ENCODE measurements at regions not wholly inside any gene's neighbourhood (a gene's known extent, or its start where the extent isn't known, plus 50 kb on each side); places are given as distances from the start of the nearest gene placed in this dataset.

DNA sequence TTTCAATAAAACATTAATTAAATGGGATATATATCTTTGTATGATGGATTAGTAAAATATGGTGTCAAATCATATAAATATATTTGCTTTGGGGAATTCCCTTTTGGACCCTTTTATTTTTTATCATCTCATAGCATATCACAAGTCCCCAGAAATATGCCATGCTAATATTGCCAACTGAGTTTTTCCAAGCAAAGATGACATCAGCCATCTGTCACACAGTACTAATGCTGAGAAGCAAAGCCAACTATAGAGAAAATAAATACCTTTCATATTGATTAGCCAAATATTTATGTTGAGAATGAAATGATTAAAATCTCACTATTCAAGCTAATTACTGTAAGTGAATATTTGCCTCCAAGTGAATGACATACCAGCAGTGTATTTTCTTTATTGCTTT is 575.3 kb downstream of the ETV1 start:
- H3K36me3 ChIP-seq (ENCODE audit: insufficient read depth, low read length): no peaks in the 10 kb centered on the region
- no peaks in the 10 kb centered on the region for H3K27me3 ChIP-seq (ENCODE audit: control insufficient read depth, insufficient read depth, low read length)
- no peak overlapping the region for H3K4me2 ChIP-seq (ENCODE audit: low read length)
- peaks cover 6% of the 10 kb centered on the region for H3K4me1 ChIP-seq (ENCODE audit: control insufficient read depth, insufficient read depth, low read length)
- H3K9me3 ChIP-seq (replicated peaks; ENCODE audit: low read length): no peaks in the 10 kb centered on the region
- no peak overlapping the region for H3K9ac ChIP-seq (ENCODE audit: low read depth, low read length)
- no peak overlapping the region for H3K4me3 ChIP-seq (ENCODE audit: low read length)

DNA sequence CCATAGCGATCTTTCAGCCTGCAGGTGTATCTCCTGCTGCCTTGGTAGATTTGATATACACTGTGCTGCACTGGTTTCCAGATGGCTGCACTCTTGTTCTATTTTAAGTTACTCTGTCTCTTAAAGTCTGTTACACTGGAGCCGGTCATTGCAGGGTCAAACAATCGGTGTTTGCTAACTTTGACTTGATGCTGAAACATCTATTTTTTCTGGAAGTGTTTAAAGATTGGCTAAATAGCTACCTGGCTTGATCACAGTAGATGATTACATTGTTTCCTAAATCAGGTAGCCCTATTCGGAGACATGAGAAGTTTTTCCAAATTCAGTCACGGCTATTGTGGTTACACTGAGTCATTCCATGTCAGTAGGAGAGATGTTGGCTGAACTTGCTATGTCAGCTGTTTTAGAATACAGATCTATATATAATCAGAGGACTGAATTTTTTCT is 574.8 kb downstream of the ETV1 start:
- H3K9ac ChIP-seq (ENCODE audit: low read depth, low read length): no peak overlapping the region
- peaks cover 6% of the 10 kb centered on the region for H3K4me1 ChIP-seq (ENCODE audit: control insufficient read depth, insufficient read depth, low read length)
- no peak overlapping the region for H3K4me3 ChIP-seq (ENCODE audit: low read length)
- no peaks in the 10 kb centered on the region for H3K27me3 ChIP-seq (ENCODE audit: control insufficient read depth, insufficient read depth, low read length)
- H3K36me3 ChIP-seq (ENCODE audit: insufficient read depth, low read length): no peaks in the 10 kb centered on the region
- H3K9me3 ChIP-seq (replicated peaks; ENCODE audit: low read length): no peaks in the 10 kb centered on the region
- no peak overlapping the region for H3K4me2 ChIP-seq (ENCODE audit: low read length)

DNA sequence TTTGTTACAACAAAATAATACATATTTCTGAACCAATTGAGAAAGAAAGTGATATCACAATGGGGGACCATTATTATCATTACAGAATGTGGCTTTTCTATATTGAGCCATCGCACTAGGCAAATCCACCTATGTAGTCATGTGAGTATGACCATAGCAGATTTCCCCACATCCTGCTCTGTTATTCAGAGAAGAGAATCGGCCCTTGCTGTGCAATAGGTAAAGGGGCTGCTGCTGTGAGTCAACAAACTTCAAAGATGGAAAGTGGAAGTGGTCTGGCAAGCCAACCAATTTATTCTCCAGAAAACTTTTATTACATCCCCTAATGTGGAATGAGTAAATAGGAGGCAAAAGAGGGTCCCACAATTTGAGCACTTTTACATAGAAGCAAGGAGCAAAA is 573.4 kb downstream of the ETV1 start:
- H3K36me3 ChIP-seq (ENCODE audit: insufficient read depth, low read length): no peaks in the 10 kb centered on the region
- H3K4me2 ChIP-seq (ENCODE audit: low read length): no peak overlapping the region
- no peak overlapping the region for H3K4me3 ChIP-seq (ENCODE audit: low read length)
- no peaks in the 10 kb centered on the region for H3K27me3 ChIP-seq (ENCODE audit: control insufficient read depth, insufficient read depth, low read length)
- H3K9me3 ChIP-seq (replicated peaks; ENCODE audit: low read length): no peaks in the 10 kb centered on the region
- H3K4me1 ChIP-seq (ENCODE audit: control insufficient read depth, insufficient read depth, low read length): peaks cover 6% of the 10 kb centered on the region
- H3K9ac ChIP-seq (ENCODE audit: low read depth, low read length): no peak overlapping the region

DNA sequence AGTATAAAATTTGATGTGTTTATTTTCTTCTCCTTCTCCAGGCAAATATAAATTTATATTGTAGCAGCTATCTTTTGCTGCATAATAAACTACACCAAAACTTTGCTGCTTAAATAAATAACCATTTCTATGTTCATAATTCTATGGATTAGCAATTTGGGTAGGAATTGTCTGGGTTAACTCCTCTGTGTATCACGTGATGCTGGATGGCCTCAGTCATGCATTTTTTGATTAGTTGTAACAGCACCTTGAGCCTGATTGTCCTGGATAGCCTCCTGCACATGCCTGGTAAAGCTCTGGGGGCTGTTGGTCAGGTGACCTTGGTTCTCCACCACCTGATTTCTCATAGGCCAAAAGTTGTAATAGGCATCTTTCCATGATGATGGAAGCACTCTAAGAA is 572.9 kb downstream of the ETV1 start:
- H3K36me3 ChIP-seq (ENCODE audit: insufficient read depth, low read length): no peaks in the 10 kb centered on the region
- no peak overlapping the region for H3K4me3 ChIP-seq (ENCODE audit: low read length)
- H3K27me3 ChIP-seq (ENCODE audit: control insufficient read depth, insufficient read depth, low read length): no peaks in the 10 kb centered on the region
- no peak overlapping the region for H3K4me2 ChIP-seq (ENCODE audit: low read length)
- H3K4me1 ChIP-seq (ENCODE audit: control insufficient read depth, insufficient read depth, low read length): peaks cover 6% of the 10 kb centered on the region
- H3K9me3 ChIP-seq (replicated peaks; ENCODE audit: low read length): no peaks in the 10 kb centered on the region
- no peak overlapping the region for H3K9ac ChIP-seq (ENCODE audit: low read depth, low read length)

DNA sequence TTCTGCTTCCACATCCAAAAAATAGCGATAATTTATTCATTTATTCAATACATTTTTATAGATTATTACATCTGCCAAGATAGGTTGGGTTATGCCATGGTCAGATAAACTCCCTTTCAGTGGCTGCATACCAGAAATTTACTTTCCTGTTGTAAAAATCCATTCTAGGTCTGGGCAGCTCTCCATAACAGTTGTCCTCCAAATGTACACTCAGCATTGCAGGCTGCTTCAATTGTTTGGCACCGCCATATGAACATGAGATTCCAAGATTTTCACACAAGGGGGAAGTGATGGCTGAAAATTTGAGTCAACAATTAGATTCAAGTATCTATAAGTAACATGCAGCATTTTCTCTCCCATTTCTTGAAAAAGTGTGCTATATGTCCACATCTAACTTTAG is 568.7 kb downstream of the ETV1 start:
- Histone ChIP-seq H3K4me1 (ENCODE audit: control insufficient read depth, insufficient read depth, low read length) (no peaks in the 10 kb centered on the region), H3K36me3 (ENCODE audit: insufficient read depth, low read length) (no peaks in the 10 kb centered on the region), H3K9me3 (replicated peaks; ENCODE audit: low read length) (no peaks in the 10 kb centered on the region), H3K27me3 (ENCODE audit: control insufficient read depth, insufficient read depth, low read length) (no peaks in the 10 kb centered on the region), H3K9ac (ENCODE audit: low read depth, low read length) (no peak overlapping the region), H3K4me2 (ENCODE audit: low read length) (no peak overlapping the region), H3K4me3 (ENCODE audit: low read length) (no peak overlapping the region)

DNA sequence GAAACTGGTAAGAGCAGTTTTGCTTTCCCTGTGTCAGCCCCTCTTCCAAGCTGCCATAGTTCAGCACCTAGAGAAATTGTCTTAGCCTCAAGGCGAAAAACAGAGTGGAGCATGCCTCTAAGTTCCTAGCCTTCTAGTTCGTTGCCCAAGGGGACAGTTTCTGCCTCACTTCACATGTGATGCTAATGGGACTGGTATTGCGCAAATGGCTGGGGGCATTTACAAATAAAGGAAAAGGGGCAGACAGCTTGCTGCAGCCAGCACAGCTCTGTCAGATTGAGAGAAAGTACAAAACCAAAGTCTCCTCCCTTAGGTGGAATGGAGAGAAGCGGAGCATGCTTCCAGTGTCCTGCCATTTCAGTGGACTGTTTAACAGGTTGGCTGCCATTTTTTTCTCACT is 567.7 kb downstream of the ETV1 start:
- H3K9me3 ChIP-seq (replicated peaks; ENCODE audit: low read length): no peaks in the 10 kb centered on the region
- no peaks in the 10 kb centered on the region for H3K36me3 ChIP-seq (ENCODE audit: insufficient read depth, low read length)
- H3K4me3 ChIP-seq (ENCODE audit: low read length): no peak overlapping the region
- no peaks in the 10 kb centered on the region for H3K4me1 ChIP-seq (ENCODE audit: control insufficient read depth, insufficient read depth, low read length)
- no peak overlapping the region for H3K4me2 ChIP-seq (ENCODE audit: low read length)
- no peak overlapping the region for H3K9ac ChIP-seq (ENCODE audit: low read depth, low read length)
- H3K27me3 ChIP-seq (ENCODE audit: control insufficient read depth, insufficient read depth, low read length): no peaks in the 10 kb centered on the region

DNA sequence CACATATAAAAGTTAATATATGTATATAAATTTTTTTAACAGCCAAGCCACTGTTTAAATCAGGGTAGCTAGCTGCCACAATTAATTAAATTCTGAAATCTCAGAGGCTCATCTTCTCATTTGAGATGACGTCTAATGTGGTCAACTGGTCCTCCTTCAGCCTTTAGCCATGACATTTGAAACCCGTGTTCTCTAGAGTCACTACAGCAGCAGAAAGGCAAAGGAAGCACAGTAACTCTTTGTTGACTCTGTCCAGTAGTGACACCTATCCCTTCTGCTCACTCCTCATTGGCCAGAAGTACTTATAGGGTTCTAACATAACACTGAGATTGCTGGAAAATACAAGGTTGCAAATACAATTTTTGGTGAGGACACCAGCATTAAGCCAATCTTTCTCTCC is 555.5 kb downstream of the ETV1 start:
- H3K9me3 ChIP-seq (replicated peaks; ENCODE audit: low read length): no peaks in the 10 kb centered on the region
- H3K4me3 ChIP-seq (ENCODE audit: low read length): no peak overlapping the region
- no peak overlapping the region for H3K9ac ChIP-seq (ENCODE audit: low read depth, low read length)
- no peaks in the 10 kb centered on the region for H3K4me1 ChIP-seq (ENCODE audit: control insufficient read depth, insufficient read depth, low read length)
- no peaks in the 10 kb centered on the region for H3K36me3 ChIP-seq (ENCODE audit: insufficient read depth, low read length)
- H3K4me2 ChIP-seq (ENCODE audit: low read length): no peak overlapping the region
- H3K27me3 ChIP-seq (ENCODE audit: control insufficient read depth, insufficient read depth, low read length): no peaks in the 10 kb centered on the region

DNA sequence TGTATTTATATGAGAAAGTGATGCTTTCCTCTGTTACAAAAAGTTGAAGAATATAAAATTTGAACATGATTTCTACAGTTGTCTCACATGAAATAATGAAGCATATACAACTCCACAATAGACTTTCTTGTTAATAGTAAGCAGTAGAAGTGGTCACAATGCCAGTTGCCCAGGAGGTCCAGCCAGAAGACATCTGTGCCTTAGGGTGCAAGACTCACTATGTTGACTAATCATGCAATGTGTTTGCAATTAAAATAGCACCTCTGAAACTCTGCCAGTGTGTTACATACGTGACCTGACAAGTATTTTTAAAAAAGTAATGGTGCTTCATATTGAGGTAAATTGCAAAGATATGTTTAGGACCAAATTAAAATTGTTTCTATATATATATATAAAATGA is 547.2 kb downstream of the ETV1 start:
- H3K36me3 ChIP-seq (ENCODE audit: insufficient read depth, low read length): no peaks in the 10 kb centered on the region
- no peak overlapping the region for H3K4me2 ChIP-seq (ENCODE audit: low read length)
- H3K4me1 ChIP-seq (ENCODE audit: control insufficient read depth, insufficient read depth, low read length): no peaks in the 10 kb centered on the region
- no peak overlapping the region for H3K4me3 ChIP-seq (ENCODE audit: low read length)
- H3K9ac ChIP-seq (ENCODE audit: low read depth, low read length): no peak overlapping the region
- H3K9me3 ChIP-seq (replicated peaks; ENCODE audit: low read length): no peaks in the 10 kb centered on the region
- no peaks in the 10 kb centered on the region for H3K27me3 ChIP-seq (ENCODE audit: control insufficient read depth, insufficient read depth, low read length)

DNA sequence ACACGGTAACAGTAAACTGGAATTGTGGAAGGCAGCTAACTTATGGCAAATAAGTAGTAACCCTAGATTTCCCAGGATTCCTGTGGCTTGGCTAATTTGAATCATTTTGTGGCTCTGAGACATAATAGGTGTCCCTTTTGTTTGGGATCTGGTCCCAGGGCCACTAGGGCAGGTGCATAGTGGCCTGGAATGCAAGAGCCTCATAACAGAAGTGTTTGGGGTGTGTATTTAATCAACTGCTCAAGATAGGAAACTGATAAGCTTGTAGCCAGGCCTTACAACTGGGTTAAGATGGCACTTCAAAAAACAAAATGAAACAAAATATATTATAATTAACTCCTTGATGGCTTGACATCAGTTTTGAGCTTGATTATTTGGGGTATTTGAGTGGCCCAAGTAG is 541.8 kb downstream of the ETV1 start:
- H3K9ac ChIP-seq (ENCODE audit: low read depth, low read length): no peak overlapping the region
- no peak overlapping the region for H3K4me2 ChIP-seq (ENCODE audit: low read length)
- no peak overlapping the region for H3K4me3 ChIP-seq (ENCODE audit: low read length)
- no peaks in the 10 kb centered on the region for H3K27me3 ChIP-seq (ENCODE audit: control insufficient read depth, insufficient read depth, low read length)
- H3K9me3 ChIP-seq (replicated peaks; ENCODE audit: low read length): no peaks in the 10 kb centered on the region
- H3K4me1 ChIP-seq (ENCODE audit: control insufficient read depth, insufficient read depth, low read length): no peaks in the 10 kb centered on the region
- no peaks in the 10 kb centered on the region for H3K36me3 ChIP-seq (ENCODE audit: insufficient read depth, low read length)

DNA sequence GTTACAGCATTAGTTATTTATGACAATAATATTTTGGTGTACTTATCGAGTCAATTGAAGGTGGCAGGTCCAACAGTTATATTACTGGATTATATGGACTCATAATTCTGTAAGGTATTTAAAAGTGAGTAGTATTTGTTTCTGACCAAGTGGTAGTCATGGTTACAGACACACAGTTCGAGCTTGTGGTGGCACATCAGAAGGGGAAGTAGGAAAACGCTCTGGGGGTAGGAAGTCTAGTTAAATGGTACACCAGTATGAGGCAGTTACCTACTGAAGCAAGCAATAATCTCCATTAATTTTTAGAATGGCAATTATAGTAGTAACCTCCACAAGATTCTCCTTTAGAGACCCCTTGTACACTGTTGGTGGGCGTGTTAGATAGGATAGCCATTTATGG is 541.2 kb downstream of the ETV1 start:
- Histone ChIP-seq H3K4me3 (ENCODE audit: low read length) (no peak overlapping the region), H3K27me3 (ENCODE audit: control insufficient read depth, insufficient read depth, low read length) (no peaks in the 10 kb centered on the region), H3K9me3 (replicated peaks; ENCODE audit: low read length) (no peaks in the 10 kb centered on the region), H3K9ac (ENCODE audit: low read depth, low read length) (no peak overlapping the region), H3K36me3 (ENCODE audit: insufficient read depth, low read length) (no peaks in the 10 kb centered on the region), H3K4me1 (ENCODE audit: control insufficient read depth, insufficient read depth, low read length) (no peaks in the 10 kb centered on the region), H3K4me2 (ENCODE audit: low read length) (no peak overlapping the region)

DNA sequence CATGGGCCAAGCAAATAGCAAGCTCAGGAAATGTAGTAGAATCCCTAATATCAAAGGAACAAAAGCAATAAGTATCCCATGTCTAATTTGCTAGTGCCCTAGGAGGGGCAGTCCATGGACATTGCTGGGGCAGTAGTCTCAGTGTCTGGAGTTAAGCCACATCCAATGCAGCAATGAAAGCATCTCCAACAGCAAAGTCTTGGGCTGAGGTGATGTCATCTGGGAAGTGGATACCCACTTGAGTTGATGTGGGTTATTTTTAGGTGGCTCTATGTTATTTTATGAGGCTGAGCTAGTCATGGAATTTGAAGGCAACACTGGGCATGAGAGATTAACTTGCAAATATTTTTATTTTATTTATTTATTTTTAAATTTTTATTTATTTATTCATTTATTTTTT is 540.0 kb downstream of the ETV1 start:
- Histone ChIP-seq H3K9ac (ENCODE audit: low read depth, low read length) (no peak overlapping the region), H3K27me3 (ENCODE audit: control insufficient read depth, insufficient read depth, low read length) (no peaks in the 10 kb centered on the region), H3K4me2 (ENCODE audit: low read length) (no peak overlapping the region), H3K4me1 (ENCODE audit: control insufficient read depth, insufficient read depth, low read length) (no peaks in the 10 kb centered on the region), H3K4me3 (ENCODE audit: low read length) (no peak overlapping the region), H3K36me3 (ENCODE audit: insufficient read depth, low read length) (no peaks in the 10 kb centered on the region), H3K9me3 (replicated peaks; ENCODE audit: low read length) (no peaks in the 10 kb centered on the region)

DNA sequence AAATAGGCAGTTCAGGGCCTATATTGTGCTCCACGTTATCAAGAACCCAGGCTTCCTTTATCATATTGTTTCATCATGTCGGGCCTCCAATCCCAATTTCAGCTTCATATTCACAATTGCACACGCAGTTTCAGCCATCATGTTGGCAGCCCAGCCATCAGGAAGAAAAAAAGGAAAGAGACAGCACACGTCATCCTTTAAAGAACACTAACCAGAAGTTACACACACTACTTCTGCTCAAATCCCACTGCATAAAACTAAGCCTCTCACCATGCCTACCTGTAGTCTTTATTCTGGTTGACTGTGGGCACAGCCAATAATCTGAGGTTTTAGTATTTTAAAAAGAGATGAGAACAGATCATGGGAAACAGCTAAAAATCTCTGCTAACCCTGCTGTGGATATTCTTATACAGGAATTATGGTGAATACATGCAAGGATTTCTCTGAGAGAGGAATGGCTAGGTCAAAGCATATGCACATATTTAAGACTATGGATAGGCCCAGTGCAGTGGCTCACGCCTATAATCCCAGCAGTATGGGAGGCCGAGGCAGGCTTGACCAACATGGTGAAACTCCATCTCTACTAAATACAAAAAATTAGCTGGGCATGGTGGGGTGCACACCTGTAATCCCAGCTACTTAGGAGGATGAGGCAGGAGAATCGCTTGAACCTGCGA is 534.4 kb downstream of the ETV1 start:
- Histone ChIP-seq H3K36me3 (ENCODE audit: insufficient read depth, low read length) (no peaks in the 10 kb centered on the region), H3K9ac (ENCODE audit: low read depth, low read length) (no peak overlapping the region), H3K4me1 (ENCODE audit: control insufficient read depth, insufficient read depth, low read length) (no peaks in the 10 kb centered on the region), H3K9me3 (replicated peaks; ENCODE audit: low read length) (no peaks in the 10 kb centered on the region), H3K4me3 (ENCODE audit: low read length) (no peak overlapping the region), H3K27me3 (ENCODE audit: control insufficient read depth, insufficient read depth, low read length) (no peaks in the 10 kb centered on the region), H3K4me2 (ENCODE audit: low read length) (no peak overlapping the region)
